GM19438 (cell line): ENCODE measurements at regions not wholly inside any gene's neighbourhood (a gene's known extent, or its start where the extent isn't known, plus 50 kb on each side); places are given as distances from the start of the nearest gene placed in this dataset.
"Not testable (repeated sequence)": the region's sequence is repeated elsewhere in the genome, so short reads cannot be mapped to it uniquely, and the experiment has no call there.

Experiments
- ATAC-seq: cut with Tn5 transposase; IDR thresholded peaks from one replicate; pipeline ENCODE4 v1.9.1; 2021; ENCODE audit warnings: low read depth; ENCODE audit not compliant: unreplicated experiment

DNA sequence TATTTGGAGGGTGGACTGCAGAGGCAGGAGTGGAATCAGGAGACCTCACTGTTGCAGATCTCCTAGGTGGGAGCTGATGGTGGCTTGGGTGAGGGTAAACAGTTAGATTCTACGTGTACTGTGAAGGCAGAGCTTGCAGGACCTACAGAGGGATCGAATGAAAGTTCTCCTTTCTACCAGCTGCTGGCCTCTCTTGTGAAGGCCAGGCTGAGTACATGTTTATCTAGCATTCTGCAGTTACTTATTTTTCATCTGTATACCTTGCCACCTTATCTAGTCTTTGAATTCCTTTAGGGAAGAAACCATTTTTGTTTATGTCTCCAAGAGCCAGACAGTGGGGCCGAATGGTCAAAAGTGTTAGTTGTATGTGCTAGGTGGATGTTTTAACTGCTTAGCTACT lies 57.6 kb downstream of the PTTG1 start:
- no peak for ATAC-seq

DNA sequence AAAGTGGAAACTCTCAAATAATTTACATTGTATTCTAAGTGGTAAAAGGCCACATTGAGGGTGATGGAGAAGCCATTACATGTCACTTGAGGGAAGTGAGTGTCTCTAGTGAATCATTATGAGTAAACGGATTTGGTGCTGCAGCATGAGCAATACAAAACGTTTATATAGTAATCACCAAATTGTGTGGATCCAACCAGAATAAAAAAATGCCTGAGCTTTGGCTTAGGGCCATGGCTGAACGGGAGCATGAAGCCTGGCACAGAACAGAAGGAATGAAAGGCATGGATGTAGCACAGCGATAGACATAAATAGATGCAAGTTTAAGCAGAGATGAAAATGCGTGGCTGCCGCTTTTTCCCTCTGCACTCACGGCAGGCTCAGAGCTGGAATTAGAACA lies 58.3 kb downstream of the PTTG1 start:
- no peak for ATAC-seq

DNA sequence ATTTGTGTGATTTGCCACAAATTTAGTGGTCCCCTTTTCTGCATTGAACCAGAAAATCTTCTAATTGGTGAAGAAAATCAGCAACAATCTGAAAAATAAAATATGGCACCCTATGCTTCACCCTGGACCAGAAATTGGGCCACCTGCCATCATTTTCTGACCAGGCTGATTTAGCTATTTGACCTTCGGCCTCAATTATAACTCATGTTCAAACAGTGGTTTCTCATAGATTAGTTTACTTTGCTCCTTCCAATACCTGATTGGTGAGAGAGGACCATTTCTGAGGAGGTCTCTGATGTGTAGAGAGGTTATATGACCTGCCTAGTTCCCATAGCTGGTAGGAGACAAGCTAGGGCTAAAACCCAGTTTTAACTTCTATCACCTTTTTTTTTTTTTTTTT lies 59.0 kb downstream of the PTTG1 start:
- ATAC-seq: no peak

GRCh38 chr5:160484678-160485077 lies 63.0 kb downstream of the PTTG1 start:
- ATAC-seq: no peak

DNA sequence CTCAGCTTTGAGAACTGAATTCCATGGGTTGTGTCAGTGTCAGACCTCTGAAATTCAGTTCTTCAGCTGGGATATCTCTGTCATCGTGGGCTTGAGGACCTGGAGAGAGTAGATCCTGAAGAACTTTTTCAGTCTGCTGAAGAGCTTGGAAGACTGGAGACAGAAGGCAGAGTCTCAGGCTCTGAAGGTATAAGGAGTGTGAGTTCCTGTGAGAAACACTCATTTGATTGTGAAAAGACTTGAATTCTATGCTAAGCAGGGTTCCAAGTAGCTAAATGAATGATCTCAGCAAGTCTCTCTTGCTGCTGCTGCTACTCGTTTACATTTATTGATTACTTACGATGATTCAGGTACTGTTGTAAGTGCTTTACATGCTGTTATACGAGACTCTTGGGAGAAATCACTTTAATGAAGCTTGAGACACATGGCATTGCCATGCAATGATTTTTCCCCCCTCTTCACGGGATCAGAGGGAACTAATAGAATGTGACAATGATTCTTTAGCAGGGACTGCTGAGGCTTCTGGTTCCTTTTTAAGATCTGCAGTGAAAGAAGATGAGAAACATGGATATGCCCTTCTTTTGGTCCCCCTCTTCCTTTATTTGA lies 63.8 kb downstream of the PTTG1 start:
- ATAC-seq: no peak

DNA sequence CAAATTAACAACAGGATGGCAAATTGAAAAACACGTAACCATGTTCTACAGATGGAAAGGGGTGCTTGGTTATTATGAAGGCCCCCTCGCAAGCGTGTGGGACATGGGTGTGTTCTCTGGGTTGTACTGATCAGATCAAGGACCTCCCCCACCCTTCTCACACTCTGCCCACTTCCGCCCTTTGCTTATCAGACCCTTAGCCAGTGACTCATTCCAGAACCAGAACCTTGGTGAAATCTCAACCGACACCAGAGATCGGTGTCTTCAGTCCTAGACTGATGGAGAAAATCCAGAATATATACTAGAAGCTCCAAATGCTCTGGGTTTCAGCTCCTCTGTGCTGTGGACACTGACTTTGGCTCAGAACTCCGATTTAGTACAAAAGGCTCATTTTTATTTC lies 64.9 kb downstream of the PTTG1 start:
- ATAC-seq: peak; percentile 71

DNA sequence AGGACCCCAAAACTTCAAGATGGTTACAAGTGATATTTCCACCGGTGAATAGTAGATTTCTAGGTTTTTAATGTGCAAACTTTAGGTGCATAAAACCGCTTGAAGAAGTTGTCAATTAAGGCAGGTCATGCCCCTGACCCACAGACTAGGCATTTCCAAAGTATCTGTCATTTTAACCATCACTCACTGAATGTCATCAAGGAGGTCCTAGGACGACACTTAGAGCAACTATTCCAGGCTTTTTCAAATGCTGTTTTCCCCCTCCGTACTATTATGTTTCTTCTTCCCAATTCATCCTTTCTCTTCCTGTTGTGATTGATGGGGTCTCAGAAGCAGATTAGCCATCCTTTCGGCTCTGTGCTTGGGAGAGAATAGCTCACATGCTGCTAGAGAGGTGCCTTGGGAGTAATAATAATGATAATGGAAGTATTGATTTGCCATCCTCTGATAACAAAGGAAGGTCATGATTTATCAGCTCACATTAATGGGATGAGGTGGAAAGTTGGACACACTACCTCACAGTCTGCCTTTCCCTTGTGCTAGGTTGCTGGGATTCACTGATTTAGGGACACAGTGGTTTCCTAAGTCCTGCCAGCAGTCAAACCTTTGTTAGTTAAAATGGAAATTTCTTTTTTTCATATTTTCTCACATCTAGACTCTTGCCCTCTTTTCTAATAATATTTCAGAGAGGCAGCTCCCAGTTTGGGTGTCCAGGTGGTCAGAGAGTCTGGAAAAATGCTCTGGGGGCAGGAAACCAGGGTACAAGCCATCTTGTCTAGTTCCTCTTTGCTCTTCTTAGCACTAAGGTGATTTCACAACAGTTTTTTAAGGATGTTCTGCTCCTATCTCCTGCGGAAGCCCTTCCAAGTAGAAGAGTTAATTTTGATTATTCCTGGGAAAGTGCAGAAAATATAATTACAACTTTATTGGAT lies 67.0 kb downstream of the PTTG1 start:
- ATAC-seq: no peak

GRCh38 chr5:160491438-160491837 lies 69.8 kb downstream of the PTTG1 start:
- no peak for ATAC-seq

DNA sequence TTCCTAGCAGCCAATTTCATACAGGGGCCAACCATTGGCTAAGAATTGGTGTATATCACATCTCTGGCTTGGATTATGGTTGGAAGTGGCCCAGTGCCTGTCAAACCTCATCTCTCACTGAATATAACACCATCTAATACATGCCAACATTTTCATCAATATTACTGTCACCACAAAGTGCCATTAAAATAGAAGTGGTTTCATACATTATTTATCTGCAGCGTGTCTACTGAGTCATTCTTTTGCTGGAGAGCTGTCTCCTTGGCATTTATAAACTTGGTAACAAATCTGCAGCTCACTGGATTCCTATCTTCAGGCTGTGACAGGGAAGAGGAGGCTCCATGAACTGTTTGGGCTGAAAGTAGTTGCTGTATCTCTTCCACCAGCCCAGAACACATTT lies 70.9 kb downstream of the PTTG1 start:
- ATAC-seq: no peak

GRCh38 chr5:160493806-160494338 lies 72.2 kb downstream of the PTTG1 start:
- ATAC-seq: no peak

DNA sequence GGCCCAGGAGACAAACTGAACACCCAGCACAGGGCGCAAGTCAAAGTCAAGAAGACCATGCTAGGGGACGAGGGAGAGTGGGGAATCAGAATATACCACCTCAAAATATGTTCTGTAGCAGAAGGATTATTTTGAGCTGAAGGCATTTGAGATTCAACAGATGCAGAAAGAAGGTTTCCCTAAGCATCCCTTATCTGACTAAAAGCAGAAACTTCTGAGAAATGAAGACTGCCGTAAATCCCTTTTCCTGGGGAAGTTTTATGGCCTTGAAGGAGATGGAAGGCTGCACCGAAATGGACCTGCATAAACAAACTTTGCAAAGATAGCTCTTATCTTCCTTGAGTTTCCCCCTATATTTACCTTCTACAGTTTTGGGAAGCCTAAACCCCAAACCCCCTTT lies 72.8 kb downstream of the PTTG1 start:
- no peak for ATAC-seq

- no peak for ATAC-seq
Observed at GRCh38 chr5:160496334-160496733, 74.7 kb downstream of the PTTG1 start.

GRCh38 chr5:160496784-160497183 lies 75.1 kb downstream of the PTTG1 start:
- ATAC-seq: no peak

DNA sequence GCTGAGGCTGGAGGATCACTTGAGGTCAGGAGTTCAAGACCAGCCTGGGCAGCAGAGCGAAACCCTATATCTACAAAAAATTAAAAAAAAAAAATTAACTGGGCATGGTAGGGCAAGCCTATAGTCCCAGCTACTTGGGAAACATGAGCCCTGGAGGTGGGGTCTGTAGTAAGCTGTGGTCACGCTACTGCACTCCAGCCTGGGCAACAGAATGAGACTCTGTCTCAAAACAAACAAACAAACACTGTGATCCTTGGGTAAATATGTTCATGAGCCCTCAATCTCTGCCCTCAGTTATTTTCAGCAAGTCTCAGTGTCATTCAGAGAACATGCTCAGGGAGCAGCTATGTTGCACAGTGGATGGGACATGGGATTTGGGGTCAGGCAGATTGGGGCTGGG lies 76.2 kb downstream of the PTTG1 start:
- ATAC-seq: no peak

DNA sequence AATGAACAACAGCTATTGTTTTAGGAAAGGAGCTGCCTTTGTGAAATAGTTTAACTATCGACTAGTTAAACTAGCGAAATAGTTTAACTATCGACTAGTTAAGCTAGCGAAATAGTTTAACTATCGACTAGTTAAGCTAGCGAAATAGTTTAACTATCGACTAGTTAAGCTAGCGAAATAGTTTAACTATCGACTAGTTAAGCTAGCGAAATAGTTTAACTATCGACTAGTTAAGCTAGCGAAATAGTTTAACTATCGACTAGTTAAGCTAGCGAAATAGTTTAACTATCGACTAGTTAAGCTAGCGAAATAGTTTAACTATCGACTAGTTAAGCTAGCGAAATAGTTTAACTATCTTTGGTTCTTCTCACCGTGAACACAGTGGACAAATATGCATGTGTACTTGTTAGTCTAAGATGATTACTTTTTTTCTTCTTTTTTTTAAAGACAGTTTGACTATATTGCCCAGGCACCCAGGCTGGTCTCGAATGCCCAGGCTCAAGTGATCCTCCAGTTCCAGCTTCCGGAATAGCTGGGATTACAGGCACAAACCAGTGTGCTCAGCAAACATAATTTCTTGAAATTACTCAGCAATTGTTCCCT lies 76.9 kb downstream of the PTTG1 start:
- ATAC-seq: not testable (repeated sequence)

DNA sequence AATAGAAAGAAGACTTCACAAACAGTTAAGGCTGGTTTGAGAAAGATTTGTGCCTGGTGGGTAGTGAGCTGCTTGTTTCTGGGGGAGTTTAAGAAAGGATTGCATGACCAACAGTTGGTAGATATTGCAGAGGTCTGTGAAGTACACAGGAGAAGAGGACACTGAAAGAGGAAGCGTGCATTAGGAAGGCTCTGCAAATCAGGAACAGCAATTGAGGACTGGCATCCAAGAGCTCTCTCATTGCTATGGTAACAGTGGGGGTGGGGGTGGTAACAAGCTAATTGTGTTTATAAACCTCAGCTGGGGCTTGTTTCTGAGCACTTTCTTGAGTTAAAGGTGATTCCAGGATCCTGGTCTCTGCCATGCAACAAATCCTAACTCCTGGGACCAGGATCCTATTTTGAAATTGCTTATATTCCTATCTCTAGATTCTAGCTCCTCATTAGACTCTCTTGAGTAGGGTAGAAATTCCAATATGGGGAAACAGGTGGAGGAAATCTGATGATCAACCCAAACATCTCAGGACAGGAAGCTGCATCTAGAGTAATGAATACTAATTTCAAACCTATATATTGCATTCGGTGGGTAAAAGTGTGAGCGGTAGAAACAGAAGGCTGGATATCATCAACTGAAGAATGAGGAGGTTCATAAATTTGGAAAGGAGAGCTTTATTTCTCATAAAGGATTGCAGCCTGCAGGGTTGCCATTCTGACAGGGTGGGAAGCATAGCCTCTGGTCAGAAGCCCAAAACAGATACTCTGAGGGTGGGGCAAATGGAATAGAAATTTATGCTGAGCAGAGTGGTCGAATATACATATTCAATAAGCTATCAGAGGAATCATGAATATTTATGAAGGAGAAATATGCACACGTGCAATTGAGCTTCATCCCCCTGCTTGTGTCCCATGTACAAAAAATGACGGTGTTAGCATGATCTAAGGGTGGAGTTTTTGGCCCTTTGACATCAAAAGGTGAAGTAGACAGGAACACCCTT lies 79.4 kb downstream of the PTTG1 start:
- no peak for ATAC-seq

GRCh38 chr5:160504906-160505305 lies 83.3 kb downstream of the PTTG1 start:
- ATAC-seq: no peak

GRCh38 chr5:160506006-160507004 lies 84.7 kb downstream of the PTTG1 start:
- ATAC-seq: peak; percentile 82

DNA sequence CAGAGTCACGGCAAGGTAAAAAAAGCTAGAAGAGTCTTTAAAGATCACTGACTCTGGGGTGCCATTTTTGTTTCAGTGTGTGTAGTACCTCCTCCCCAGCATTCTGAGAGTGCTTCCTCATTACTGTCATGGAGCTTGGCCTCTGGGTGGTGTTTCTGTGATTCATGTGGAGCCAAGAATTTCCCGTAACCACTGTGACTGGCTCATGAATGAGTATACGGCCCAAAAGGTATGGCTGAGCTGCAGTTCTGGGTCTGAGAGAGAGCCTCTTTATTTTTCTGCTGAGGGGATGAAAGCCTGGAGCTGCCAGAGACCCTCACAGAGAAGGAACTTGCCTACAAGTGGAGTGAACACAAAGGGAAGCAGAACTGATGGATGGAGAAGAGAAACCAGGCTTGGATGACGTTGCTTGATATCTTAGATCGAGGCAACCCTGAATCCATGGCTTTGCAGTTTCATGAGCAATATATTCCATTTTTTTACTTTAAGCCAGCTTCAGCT lies 85.6 kb downstream of the PTTG1 start:
- ATAC-seq: no peak
